ENCODE measurements at regions not wholly inside any gene's neighbourhood (a gene's known extent, or its start where the extent isn't known, plus 50 kb on each side); places are given as distances from the start of the nearest gene placed in this dataset.

GRCh38 chr5:11962122-11962521 lies 57.9 kb upstream of the CTNND2 start:
- DNase-seq, result no peak

GRCh38 chr5:11958321-11958720 lies 54.1 kb upstream of the CTNND2 start:
- no peak for DNase-seq

- no peak for DNase-seq
Measured at GRCh38 chr5:11955331-11955730, 51.1 kb upstream of the CTNND2 start.

Measured in suppressor macrophage (primary cell).